HL-60 (cell line): ENCODE measurements at regions not wholly inside any gene's neighbourhood (a gene's known extent, or its start where the extent isn't known, plus 50 kb on each side); places are given as distances from the start of the nearest gene placed in this dataset.
"Not testable (repeated sequence)": the region's sequence is repeated elsewhere in the genome, so short reads cannot be mapped to it uniquely, and the experiment has no call there.

Experiments
- CTCF ChIP-seq: IDR thresholded peaks from one replicate; pipeline ENCODE4 v1.5.1; 2011; ENCODE audit warnings: low read length, control low read depth, inconsistent platforms; ENCODE audit not compliant: insufficient read depth
- POLR2AphosphoS5 ChIP-seq: IDR thresholded peaks from 2 replicates; pipeline ENCODE4 v1.6.1; 2012; ENCODE audit warnings: low read depth

DNA sequence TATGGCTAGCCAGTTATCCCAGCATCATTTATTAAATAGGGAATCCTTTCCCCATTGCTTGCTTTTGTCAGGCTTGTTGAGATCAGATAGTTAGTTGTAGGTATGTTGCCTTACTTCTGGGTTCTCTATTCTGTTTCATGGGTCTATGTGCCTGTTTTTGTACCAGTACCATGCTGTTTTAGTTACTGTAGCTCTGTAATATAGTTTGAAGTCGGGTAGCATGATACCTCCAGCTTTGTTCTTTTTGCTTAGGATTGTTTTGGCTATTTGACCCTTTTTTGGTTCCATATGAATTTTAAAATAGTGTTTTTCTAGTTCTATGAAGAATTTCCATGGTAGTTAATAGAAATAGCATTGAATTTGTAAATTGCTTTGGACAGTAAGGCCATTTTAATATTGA lies 300.5 kb downstream of the PTGER3 start:
- TF ChIP-seq CTCF, POLR2AphosphoS5: not testable (repeated sequence)
